DMS114 treated with DMSO at 0.1 percent for 48 hours (cell line): ENCODE measurements at regions not wholly inside any gene's neighbourhood (a gene's known extent, or its start where the extent isn't known, plus 50 kb on each side); places are given as distances from the start of the nearest gene placed in this dataset.

Experiments
- DNase-seq: peaks from one replicate; lab custom pipeline; 2025; ENCODE audit not compliant: unreplicated experiment; lab: John Stamatoyannopoulos, UW

- DNase-seq = no peak
Observed at GRCh38 chr1:222114536-222115156, 372.8 kb upstream of the DUSP10 start.

- DNase-seq = no peak
Observed at GRCh38 chr1:222109836-222110235, 367.9 kb upstream of the DUSP10 start.

- no peak for DNase-seq
Observed at GRCh38 chr1:222107975-222108374, 366.1 kb upstream of the DUSP10 start.

- no peak for DNase-seq
Observed at GRCh38 chr1:222107267-222107666, 365.4 kb upstream of the DUSP10 start.

GRCh38 chr1:222106377-222106776, 364.5 kb upstream of the DUSP10 start:
- DNase-seq = no peak

- no peak for DNase-seq
Observed at GRCh38 chr1:222105861-222106260, 364.0 kb upstream of the DUSP10 start.

- no peak for DNase-seq
Observed at GRCh38 chr1:222105393-222105737, 363.5 kb upstream of the DUSP10 start.

GRCh38 chr1:222104694-222105392, 363.0 kb upstream of the DUSP10 start:
- no peak for DNase-seq

- no peak for DNase-seq
Observed at GRCh38 chr1:222104097-222104496, 362.2 kb upstream of the DUSP10 start.

- no peak for DNase-seq
Observed at GRCh38 chr1:222099746-222100145, 357.9 kb upstream of the DUSP10 start.

- no peak for DNase-seq
Observed at GRCh38 chr1:222098404-222098803, 356.5 kb upstream of the DUSP10 start.

- DNase-seq = no peak
Observed at GRCh38 chr1:222097588-222097987, 355.7 kb upstream of the DUSP10 start.

GRCh38 chr1:222096883-222097282, 355.0 kb upstream of the DUSP10 start:
- DNase-seq = no peak

GRCh38 chr1:222096476-222096772, 354.5 kb upstream of the DUSP10 start:
- DNase-seq = no peak

GRCh38 chr1:222095606-222096475, 354.0 kb upstream of the DUSP10 start:
- no peak for DNase-seq

- DNase-seq = no peak
Observed at GRCh38 chr1:222093518-222093917, 351.6 kb upstream of the DUSP10 start.

GRCh38 chr1:222090103-222090502, 348.2 kb upstream of the DUSP10 start:
- DNase-seq = no peak

GRCh38 chr1:222087221-222087920, 345.5 kb upstream of the DUSP10 start:
- DNase-seq = no peak

- DNase-seq = no peak
Observed at GRCh38 chr1:222084996-222085395, 343.1 kb upstream of the DUSP10 start.

GRCh38 chr1:222084048-222084447, 342.2 kb upstream of the DUSP10 start:
- DNase-seq = no peak

GRCh38 chr1:222081859-222082258, 340.0 kb upstream of the DUSP10 start:
- DNase-seq = no peak

GRCh38 chr1:222079566-222079965, 337.7 kb upstream of the DUSP10 start:
- no peak for DNase-seq
